WTC11 (cell line): ENCODE measurements at regions not wholly inside any gene's neighbourhood (a gene's known extent, or its start where the extent isn't known, plus 50 kb on each side); places are given as distances from the start of the nearest gene placed in this dataset.
A peak's percentile ranks its signal among the peaks of the same experiment; 100 is the strongest.

ENCODE experiments used
- ATAC-seq: fragments of 200-7000 bp; cut with Tn5 transposase; 2 replicates; pipeline ENCODE4 v1.10.0; 2021; ENCODE audit warnings: mild to moderate bottlenecking, moderate library complexity
- CTCF ChIA-PET: fragments of 300-600 bp; sonication (Branson Sonifier 250); formaldehyde crosslinking; loops from one replicate; lab custom pipeline; 2021; ENCODE audit warnings: antibody characterized with exemption; lab: Charles Lee
- POLR2A ChIA-PET: fragments of 350-600 bp; sonication (Branson Sonifier 250); formaldehyde crosslinking; loops from one replicate; lab custom pipeline; 2021; ENCODE audit warnings: antibody characterized with exemption; lab: Charles Lee
- DNase-seq: peaks from one replicate; pipeline ENCODE4 v3.0.0; 2021; ENCODE audit warnings: low spot score
- H3K27ac Mint-ChIP-seq: 2 replicates; pipeline ENCODE4 v1.8.0; 2021; ENCODE audit warnings: mixed read lengths
- H3K27me3 Mint-ChIP-seq: 2 replicates; pipeline ENCODE4 v1.8.0; 2021; ENCODE audit warnings: low read depth, mild to moderate bottlenecking, moderate library complexity, mixed read lengths
- H3K36me3 Mint-ChIP-seq: 2 replicates; pipeline ENCODE4 v1.8.0; 2021; ENCODE audit warnings: mixed read lengths
- H3K4me1 Mint-ChIP-seq: 2 replicates; pipeline ENCODE4 v1.8.0; 2022; ENCODE audit warnings: mixed read lengths
- H3K4me3 Mint-ChIP-seq: 2 replicates; pipeline ENCODE4 v1.8.0; 2021; ENCODE audit warnings: mild to moderate bottlenecking, moderate library complexity, mixed read lengths
- H3K9me3 Mint-ChIP-seq: 2 replicates; pipeline ENCODE4 v1.8.0; 2021; ENCODE audit warnings: mixed read lengths
- ATF1 ChIP-seq: sonication (generic); formaldehyde crosslinking; IDR thresholded peaks from 2 replicates; pipeline ENCODE4 v1.8.1; 2023; ENCODE audit warnings: mild to moderate bottlenecking, moderate library complexity, missing genetic modification reagents
- CDX4 ChIP-seq: fragments of 250-450 bp; sonication (Bioruptor Pico); IDR thresholded peaks from 2 replicates; pipeline ENCODE4 v1.9.0; 2021; ENCODE audit warnings: moderate library complexity, mild to moderate bottlenecking, inconsistent platforms, borderline replicate concordance
- ESRRA ChIP-seq: sonication (generic); formaldehyde crosslinking; IDR thresholded peaks from 2 replicates; pipeline ENCODE4 v1.8.1; 2022; ENCODE audit warnings: mild to moderate bottlenecking, missing genetic modification reagents, borderline replicate concordance
- ETV6 ChIP-seq: sonication (generic); formaldehyde crosslinking; IDR thresholded peaks from 2 replicates; pipeline ENCODE4 v1.8.1; 2022; ENCODE audit warnings: mild to moderate bottlenecking, missing genetic modification reagents
- FOXJ3 ChIP-seq: sonication (generic); formaldehyde crosslinking; IDR thresholded peaks from 2 replicates; pipeline ENCODE4 v1.9.0; 2021; ENCODE audit warnings: missing genetic modification reagents, mild to moderate bottlenecking, borderline replicate concordance
- FOXK1 ChIP-seq: sonication (generic); formaldehyde crosslinking; IDR thresholded peaks from 2 replicates; pipeline ENCODE4 v1.8.0; 2022; ENCODE audit warnings: mild to moderate bottlenecking, moderate library complexity, missing genetic modification reagents
- JAZF1 ChIP-seq: fragments of 250-450 bp; sonication (Bioruptor Pico); IDR thresholded peaks from 2 replicates; pipeline ENCODE4 v1.9.0; 2021; ENCODE audit warnings: moderate library complexity, mild to moderate bottlenecking, inconsistent platforms
- MXD4 ChIP-seq: fragments of 250-450 bp; sonication (Bioruptor Pico); IDR thresholded peaks from 2 replicates; pipeline ENCODE4 v1.8.0; 2021; ENCODE audit warnings: mild to moderate bottlenecking, moderate library complexity, borderline replicate concordance
- NFE2L1 ChIP-seq: sonication (generic); formaldehyde crosslinking; IDR thresholded peaks from 2 replicates; pipeline ENCODE4 v1.8.1; 2023; ENCODE audit warnings: missing genetic modification reagents
- RORB ChIP-seq: fragments of 250-450 bp; sonication (Bioruptor Pico); IDR thresholded peaks from 2 replicates; pipeline ENCODE4 v1.9.0; 2021; ENCODE audit warnings: mild to moderate bottlenecking
- SOX15 ChIP-seq: fragments of 250-450 bp; sonication (Bioruptor Pico); IDR thresholded peaks from 2 replicates; pipeline ENCODE4 v1.9.0; 2021; ENCODE audit warnings: mild to moderate bottlenecking
- TEAD1 ChIP-seq: sonication (generic); formaldehyde crosslinking; IDR thresholded peaks from 2 replicates; pipeline ENCODE4 v1.8.0; 2022; ENCODE audit warnings: mild to moderate bottlenecking, missing genetic modification reagents
- TP53 ChIP-seq: sonication (generic); formaldehyde crosslinking; IDR thresholded peaks from 2 replicates; pipeline ENCODE4 v1.8.1; 2023; ENCODE audit warnings: mild to moderate bottlenecking, missing genetic modification reagents
- USF1 ChIP-seq: sonication (generic); formaldehyde crosslinking; IDR thresholded peaks from 2 replicates; pipeline ENCODE4 v1.8.0; 2022; ENCODE audit warnings: mild to moderate bottlenecking, missing genetic modification reagents
- ZNF416 ChIP-seq: fragments of 250-450 bp; sonication (Bioruptor Pico); IDR thresholded peaks from 2 replicates; pipeline ENCODE4 v1.9.0; 2021; ENCODE audit warnings: mild to moderate bottlenecking, inconsistent platforms
- ZNF512 ChIP-seq: sonication (generic); formaldehyde crosslinking; IDR thresholded peaks from 2 replicates; pipeline ENCODE4 v1.8.1; 2022; ENCODE audit warnings: missing genetic modification reagents, borderline replicate concordance
- TF ChIP-seq, protein P1 (sequence below): fragments of 200-600 bp; IDR thresholded peaks from 2 replicates; pipeline ENCODE4 v1.8.0; 2022; ENCODE audit warnings: antibody characterized with exemption
- TF ChIP-seq, protein P2 (sequence below): sonication (generic); formaldehyde crosslinking; IDR thresholded peaks from 2 replicates; pipeline ENCODE4 v1.8.0; 2023; ENCODE audit warnings: missing genetic modification reagents, mild to moderate bottlenecking, borderline replicate concordance
- TF ChIP-seq, protein P3 (sequence below): sonication (generic); formaldehyde crosslinking; conservative IDR thresholded peaks from 2 replicates; pipeline ENCODE4 v1.8.1; 2023; ENCODE audit warnings: mild to moderate bottlenecking, low read depth, missing genetic modification reagents, moderate library complexity
- TF ChIP-seq, protein P4 (sequence below): sonication (generic); formaldehyde crosslinking; IDR thresholded peaks from 2 replicates; pipeline ENCODE4 v1.8.1; 2022; ENCODE audit warnings: mild to moderate bottlenecking, missing genetic modification reagents, moderate library complexity, borderline replicate concordance

DNA sequence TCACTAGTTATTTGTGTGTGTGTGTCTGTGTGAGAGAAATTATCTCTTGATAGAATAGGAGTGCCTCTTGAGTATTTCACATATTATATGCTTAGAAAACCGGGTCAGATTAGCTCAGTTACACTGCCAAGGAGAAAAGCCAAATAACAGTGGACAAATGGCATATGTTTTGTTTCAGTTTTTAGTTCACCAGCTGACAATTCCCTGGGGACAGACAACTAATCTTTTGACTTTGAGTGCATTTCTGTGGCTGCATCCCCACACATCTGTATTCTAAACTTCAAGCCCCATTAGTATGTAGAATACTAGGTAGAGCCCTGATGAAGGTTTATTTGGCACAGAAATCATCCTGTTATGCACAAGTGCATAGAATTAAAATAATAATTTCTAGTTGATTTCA is 227.7 kb upstream of the CNTN3 start (continued):
- TF ChIP-seq, protein P1, sequence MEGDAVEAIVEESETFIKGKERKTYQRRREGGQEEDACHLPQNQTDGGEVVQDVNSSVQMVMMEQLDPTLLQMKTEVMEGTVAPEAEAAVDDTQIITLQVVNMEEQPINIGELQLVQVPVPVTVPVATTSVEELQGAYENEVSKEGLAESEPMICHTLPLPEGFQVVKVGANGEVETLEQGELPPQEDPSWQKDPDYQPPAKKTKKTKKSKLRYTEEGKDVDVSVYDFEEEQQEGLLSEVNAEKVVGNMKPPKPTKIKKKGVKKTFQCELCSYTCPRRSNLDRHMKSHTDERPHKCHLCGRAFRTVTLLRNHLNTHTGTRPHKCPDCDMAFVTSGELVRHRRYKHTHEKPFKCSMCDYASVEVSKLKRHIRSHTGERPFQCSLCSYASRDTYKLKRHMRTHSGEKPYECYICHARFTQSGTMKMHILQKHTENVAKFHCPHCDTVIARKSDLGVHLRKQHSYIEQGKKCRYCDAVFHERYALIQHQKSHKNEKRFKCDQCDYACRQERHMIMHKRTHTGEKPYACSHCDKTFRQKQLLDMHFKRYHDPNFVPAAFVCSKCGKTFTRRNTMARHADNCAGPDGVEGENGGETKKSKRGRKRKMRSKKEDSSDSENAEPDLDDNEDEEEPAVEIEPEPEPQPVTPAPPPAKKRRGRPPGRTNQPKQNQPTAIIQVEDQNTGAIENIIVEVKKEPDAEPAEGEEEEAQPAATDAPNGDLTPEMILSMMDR = no peak
- no peak for TF ChIP-seq NFE2L1 (CRISPR knock-in tag)
- TF ChIP-seq, protein P2, sequence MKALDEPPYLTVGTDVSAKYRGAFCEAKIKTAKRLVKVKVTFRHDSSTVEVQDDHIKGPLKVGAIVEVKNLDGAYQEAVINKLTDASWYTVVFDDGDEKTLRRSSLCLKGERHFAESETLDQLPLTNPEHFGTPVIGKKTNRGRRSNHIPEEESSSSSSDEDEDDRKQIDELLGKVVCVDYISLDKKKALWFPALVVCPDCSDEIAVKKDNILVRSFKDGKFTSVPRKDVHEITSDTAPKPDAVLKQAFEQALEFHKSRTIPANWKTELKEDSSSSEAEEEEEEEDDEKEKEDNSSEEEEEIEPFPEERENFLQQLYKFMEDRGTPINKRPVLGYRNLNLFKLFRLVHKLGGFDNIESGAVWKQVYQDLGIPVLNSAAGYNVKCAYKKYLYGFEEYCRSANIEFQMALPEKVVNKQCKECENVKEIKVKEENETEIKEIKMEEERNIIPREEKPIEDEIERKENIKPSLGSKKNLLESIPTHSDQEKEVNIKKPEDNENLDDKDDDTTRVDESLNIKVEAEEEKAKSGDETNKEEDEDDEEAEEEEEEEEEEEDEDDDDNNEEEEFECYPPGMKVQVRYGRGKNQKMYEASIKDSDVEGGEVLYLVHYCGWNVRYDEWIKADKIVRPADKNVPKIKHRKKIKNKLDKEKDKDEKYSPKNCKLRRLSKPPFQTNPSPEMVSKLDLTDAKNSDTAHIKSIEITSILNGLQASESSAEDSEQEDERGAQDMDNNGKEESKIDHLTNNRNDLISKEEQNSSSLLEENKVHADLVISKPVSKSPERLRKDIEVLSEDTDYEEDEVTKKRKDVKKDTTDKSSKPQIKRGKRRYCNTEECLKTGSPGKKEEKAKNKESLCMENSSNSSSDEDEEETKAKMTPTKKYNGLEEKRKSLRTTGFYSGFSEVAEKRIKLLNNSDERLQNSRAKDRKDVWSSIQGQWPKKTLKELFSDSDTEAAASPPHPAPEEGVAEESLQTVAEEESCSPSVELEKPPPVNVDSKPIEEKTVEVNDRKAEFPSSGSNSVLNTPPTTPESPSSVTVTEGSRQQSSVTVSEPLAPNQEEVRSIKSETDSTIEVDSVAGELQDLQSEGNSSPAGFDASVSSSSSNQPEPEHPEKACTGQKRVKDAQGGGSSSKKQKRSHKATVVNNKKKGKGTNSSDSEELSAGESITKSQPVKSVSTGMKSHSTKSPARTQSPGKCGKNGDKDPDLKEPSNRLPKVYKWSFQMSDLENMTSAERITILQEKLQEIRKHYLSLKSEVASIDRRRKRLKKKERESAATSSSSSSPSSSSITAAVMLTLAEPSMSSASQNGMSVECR = no peak
- TF ChIP-seq FOXJ3 = no peak

- Mint-ChIP-seq H3K4me3 (no peak overlapping the region), H3K4me1 (peaks cover 15% of the 10 kb centered on the region), H3K36me3 (no peaks in the 10 kb centered on the region), H3K9me3 (no peaks in the 10 kb centered on the region), H3K27me3 (no peaks in the 10 kb centered on the region), H3K27ac (no peak overlapping the region)
- ChIA-PET POLR2A (no interaction called here), CTCF (no interaction called here)
- ATAC-seq (no peak), DNase-seq (no peak)
- no peak for TF ChIP-seq ZNF512 (CRISPR knock-in tag)
- TF ChIP-seq, protein P3, sequence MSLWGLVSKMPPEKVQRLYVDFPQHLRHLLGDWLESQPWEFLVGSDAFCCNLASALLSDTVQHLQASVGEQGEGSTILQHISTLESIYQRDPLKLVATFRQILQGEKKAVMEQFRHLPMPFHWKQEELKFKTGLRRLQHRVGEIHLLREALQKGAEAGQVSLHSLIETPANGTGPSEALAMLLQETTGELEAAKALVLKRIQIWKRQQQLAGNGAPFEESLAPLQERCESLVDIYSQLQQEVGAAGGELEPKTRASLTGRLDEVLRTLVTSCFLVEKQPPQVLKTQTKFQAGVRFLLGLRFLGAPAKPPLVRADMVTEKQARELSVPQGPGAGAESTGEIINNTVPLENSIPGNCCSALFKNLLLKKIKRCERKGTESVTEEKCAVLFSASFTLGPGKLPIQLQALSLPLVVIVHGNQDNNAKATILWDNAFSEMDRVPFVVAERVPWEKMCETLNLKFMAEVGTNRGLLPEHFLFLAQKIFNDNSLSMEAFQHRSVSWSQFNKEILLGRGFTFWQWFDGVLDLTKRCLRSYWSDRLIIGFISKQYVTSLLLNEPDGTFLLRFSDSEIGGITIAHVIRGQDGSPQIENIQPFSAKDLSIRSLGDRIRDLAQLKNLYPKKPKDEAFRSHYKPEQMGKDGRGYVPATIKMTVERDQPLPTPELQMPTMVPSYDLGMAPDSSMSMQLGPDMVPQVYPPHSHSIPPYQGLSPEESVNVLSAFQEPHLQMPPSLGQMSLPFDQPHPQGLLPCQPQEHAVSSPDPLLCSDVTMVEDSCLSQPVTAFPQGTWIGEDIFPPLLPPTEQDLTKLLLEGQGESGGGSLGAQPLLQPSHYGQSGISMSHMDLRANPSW (CRISPR knock-in tag) = no peak
- no peak for TF ChIP-seq MXD4 (CRISPR knock-in tag)
- TF ChIP-seq, protein P4, sequence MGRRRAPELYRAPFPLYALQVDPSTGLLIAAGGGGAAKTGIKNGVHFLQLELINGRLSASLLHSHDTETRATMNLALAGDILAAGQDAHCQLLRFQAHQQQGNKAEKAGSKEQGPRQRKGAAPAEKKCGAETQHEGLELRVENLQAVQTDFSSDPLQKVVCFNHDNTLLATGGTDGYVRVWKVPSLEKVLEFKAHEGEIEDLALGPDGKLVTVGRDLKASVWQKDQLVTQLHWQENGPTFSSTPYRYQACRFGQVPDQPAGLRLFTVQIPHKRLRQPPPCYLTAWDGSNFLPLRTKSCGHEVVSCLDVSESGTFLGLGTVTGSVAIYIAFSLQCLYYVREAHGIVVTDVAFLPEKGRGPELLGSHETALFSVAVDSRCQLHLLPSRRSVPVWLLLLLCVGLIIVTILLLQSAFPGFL = no peak
- TF ChIP-seq ESRRA (CRISPR knock-in tag) = no peak
- TF ChIP-seq TEAD1 (CRISPR knock-in tag) = no peak
- TF ChIP-seq NFE2L1 (CRISPR knock-in tag) = no peak
- no peak for TF ChIP-seq ZNF416 (CRISPR knock-in tag)
These were observed 225.1 kb upstream of the CNTN3 start for GRCh38 chr3:74839566-74839965.

- DNase-seq (no peak), ATAC-seq (peak; percentile 80)
- no peaks in the 10 kb centered on the region for H3K36me3 Mint-ChIP-seq
- no peaks in the 10 kb centered on the region for H3K4me1 Mint-ChIP-seq
- H3K9me3 Mint-ChIP-seq = no peaks in the 10 kb centered on the region
- H3K27ac Mint-ChIP-seq = no peak overlapping the region
- POLR2A ChIA-PET = no interaction called here
- CTCF ChIA-PET = no interaction called here
- H3K27me3 Mint-ChIP-seq = no peaks in the 10 kb centered on the region
- no peak overlapping the region for H3K4me3 Mint-ChIP-seq
- TF ChIP-seq RORB (CRISPR knock-in tag) (no peak), ETV6 (CRISPR knock-in tag) (no peak), TEAD1 (CRISPR knock-in tag) (no peak), JAZF1 (CRISPR knock-in tag) (no peak), ATF1 (CRISPR knock-in tag) (no peak), FOXK1 (CRISPR knock-in tag) (no peak), SOX15 (no peak), CDX4 (CRISPR knock-in tag) (no peak), TP53 (CRISPR knock-in tag) (no peak), USF1 (CRISPR knock-in tag) (no peak)
- TF ChIP-seq, protein P4 = no peak
These were observed 218.5 kb upstream of the CNTN3 start for GRCh38 chr3:74832925-74833324.
